ENCODE measurements at regions not wholly inside any gene's neighbourhood (a gene's known extent, or its start where the extent isn't known, plus 50 kb on each side); places are given as distances from the start of the nearest gene placed in this dataset.

- TF ChIP-seq CTCF (IDR thresholded peaks at IDR 0.05; ENCODE audit: low read depth, low read length) (no peak), POLR2A (IDR thresholded peaks at IDR 0.05; ENCODE audit: extremely low read depth, insufficient read length) (no peak), MYC (IDR thresholded peaks at IDR 0.05; ENCODE audit: low read depth, low read length) (no peak)
These were observed 391.3 kb downstream of the NR2F1-AS1 start for GRCh38 chr5:93189707-93190120.

Measured in NB4 (cell line).